ENCODE measurements at regions not wholly inside any gene's neighbourhood (a gene's known extent, or its start where the extent isn't known, plus 50 kb on each side); places are given as distances from the start of the nearest gene placed in this dataset.

- WGBS, 2 experiments (ENCODE audit: extremely low coverage in 1 of 2, insufficient coverage in 1 of 2, insufficient read length in 1 of 2, insufficient replicate concordance in 2 of 2, low coverage in 1 of 2, low lambda C conversion rate in 2 of 2, missing lambda C conversion rate in 1 of 2), result 90% methylated on average over 2 of the region's 2 CpGs; no CpG with 5 or more reads in 1 of the 2 experiments
- no peaks in the 10 kb centered on the region for H3K79me1 ChIP-seq (ENCODE audit: low read depth, low read length)
- no peaks in the 10 kb centered on the region for H4K20me1 ChIP-seq (replicated peaks in 1 of 2; ENCODE audit: control insufficient read depth in 1 of 2, insufficient read depth in 2 of 2, low read length in 2 of 2)
- H3K14ac ChIP-seq (ENCODE audit: insufficient read length), result no peak overlapping the region
- no peak overlapping the region for H4K5ac ChIP-seq (ENCODE audit: insufficient read length, low read depth, low read length)
- ChIA-PET POLR2A (ENCODE audit: partially characterized antibody) (interaction anchor here (0.7 kb wide), 1 partner anchor 12 kb away, joined by 3 read pairs; no protein-coding TSS in a partner anchor), CTCF (ENCODE audit: partially characterized antibody) (no interaction called here)
- H2AFZ ChIP-seq (ENCODE audit: low read length), result no peak overlapping the region
- no peak overlapping the region for H2BK15ac ChIP-seq (ENCODE audit: low read length)
- no peaks in the 10 kb centered on the region for H3K27me3 ChIP-seq (replicated peaks in 1 of 4; ENCODE audit: control insufficient read depth in 3 of 4, extremely low read depth in 1 of 4, insufficient read depth in 3 of 4, low read length in 3 of 4)
- no peak overlapping the region for H2AK5ac ChIP-seq (ENCODE audit: low read depth, low read length)
- H3K4me3 ChIP-seq (ENCODE audit: extremely low read depth in 1 of 4, insufficient read depth in 2 of 4, low read depth in 3 of 4, low read length in 4 of 4), result no peak overlapping the region
- no peak overlapping the region for H4K91ac ChIP-seq (replicated peaks; ENCODE audit: insufficient read length, low read length)
- H3K23ac ChIP-seq (ENCODE audit: insufficient read length), result no peak overlapping the region
- no peaks in the 10 kb centered on the region for H3K36me3 ChIP-seq (ENCODE audit: control insufficient read depth in 2 of 4, insufficient read depth in 4 of 4, low read length in 3 of 4)
- H3K18ac ChIP-seq (ENCODE audit: extremely low read depth, low read length), result no peak overlapping the region
- no peak overlapping the region for H2BK5ac ChIP-seq (ENCODE audit: low read depth, low read length)
- FAIRE-seq (no peak), DNase-seq (ENCODE audit: low read depth in 1 of 2, low spot score in 2 of 2) (no peak)
- no peak for TF ChIP-seq JUND (IDR thresholded peaks at IDR 0.05; ENCODE audit: low read length)
- TF ChIP-seq MAFK (IDR thresholded peaks at IDR 0.05; ENCODE audit: low read depth, low read length), result peak; percentile 42; the same call in 1 of the 2 replicates
- H3K4me2 ChIP-seq (ENCODE audit: insufficient read depth in 1 of 2, low read depth in 2 of 2, low read length in 2 of 2), result no peak overlapping the region
- no peak overlapping the region for H4K8ac ChIP-seq (ENCODE audit: extremely low read depth, insufficient read depth, low read length)
- H2BK120ac ChIP-seq (replicated peaks; ENCODE audit: low read depth, low read length), result no peak overlapping the region
- no peak overlapping the region for H3K4ac ChIP-seq (replicated peaks; ENCODE audit: insufficient read length, low read depth, low read length)
- no peaks in the 10 kb centered on the region for H3K9me3 ChIP-seq (ENCODE audit: insufficient read depth in 2 of 2, low read depth in 1 of 2, low read length in 1 of 2)
- no peaks in the 10 kb centered on the region; the same call in 1 of the 2 replicates for H3K23me2 ChIP-seq (ENCODE audit: low read depth, low read length)
- no peaks in the 10 kb centered on the region for H3K4me1 ChIP-seq (replicated peaks in 1 of 4; ENCODE audit: control insufficient read depth in 3 of 4, insufficient read depth in 4 of 4, low read length in 3 of 4)
- no peak overlapping the region for H2BK12ac ChIP-seq (ENCODE audit: low read depth, low read length)
- H3K27ac ChIP-seq (ENCODE audit: low read depth, low read length), result no peak overlapping the region
- no peaks in the 10 kb centered on the region for H3K79me2 ChIP-seq (ENCODE audit: control insufficient read depth in 1 of 2, insufficient read depth in 2 of 2, low read length in 2 of 2)
- H3K9ac ChIP-seq (replicated peaks in 1 of 4; ENCODE audit: extremely low read depth in 1 of 4, low read depth in 3 of 4, low read length in 3 of 4), result no peak overlapping the region
- H2BK20ac ChIP-seq (ENCODE audit: low read length), result no peak overlapping the region
- H3K56ac ChIP-seq (replicated peaks; ENCODE audit: insufficient read length, low read depth, low read length), result no peak overlapping the region
Measured at GRCh38 chrX:124960454-124960853, 359.2 kb upstream of the TEX13C start.

Measured in H1 (cell line).